ENCODE measurements at regions not wholly inside any gene's neighbourhood (a gene's known extent, or its start where the extent isn't known, plus 50 kb on each side); places are given as distances from the start of the nearest gene placed in this dataset.

DNA sequence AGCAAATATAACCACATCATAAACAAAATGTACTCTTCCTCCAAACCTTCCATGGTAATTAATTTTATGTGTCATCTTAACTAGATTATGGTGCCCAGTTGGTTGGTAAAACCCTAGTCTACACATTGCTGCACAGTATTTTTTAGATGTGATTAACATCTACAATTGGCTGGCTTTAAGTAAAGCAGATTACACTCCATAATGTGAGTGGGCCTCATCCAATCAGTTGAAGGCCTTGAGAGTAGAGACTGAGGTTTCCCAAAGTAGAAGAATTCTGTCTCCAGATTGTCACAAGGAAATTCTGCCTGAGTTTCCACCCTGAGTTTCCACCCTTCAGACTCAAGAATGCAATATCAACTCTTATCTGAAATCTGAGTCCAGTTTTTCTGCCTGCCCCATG, 128.4 kb upstream of the USP25 start:
- DNase-seq (ENCODE audit: low spot score): no peak
- no peak for TF ChIP-seq CTCF (IDR thresholded peaks at IDR 0.05; ENCODE audit: extremely low read depth, missing control alignments)

DNA sequence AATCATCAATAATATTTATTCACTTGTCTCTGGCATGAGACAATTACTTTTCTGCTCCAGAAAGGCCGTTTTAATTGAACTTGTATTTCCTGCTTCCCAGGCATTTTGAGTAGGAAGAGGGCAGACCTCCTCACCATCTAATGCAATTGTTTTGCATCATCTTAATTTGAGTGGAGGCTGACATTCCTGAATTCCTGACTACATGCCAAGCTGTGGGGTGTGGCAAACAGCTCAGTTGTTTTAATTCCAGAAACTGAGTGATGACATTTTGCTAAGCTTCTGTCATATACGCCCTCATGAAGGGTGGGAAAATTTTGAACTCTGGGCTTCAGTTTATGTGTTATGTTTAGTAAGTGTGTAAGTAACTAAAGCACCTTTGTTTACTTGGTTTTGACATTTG, 125.4 kb upstream of the USP25 start:
- TF ChIP-seq CTCF (IDR thresholded peaks at IDR 0.05; ENCODE audit: extremely low read depth, missing control alignments): no peak
- no peak for DNase-seq (ENCODE audit: low spot score)

DNA sequence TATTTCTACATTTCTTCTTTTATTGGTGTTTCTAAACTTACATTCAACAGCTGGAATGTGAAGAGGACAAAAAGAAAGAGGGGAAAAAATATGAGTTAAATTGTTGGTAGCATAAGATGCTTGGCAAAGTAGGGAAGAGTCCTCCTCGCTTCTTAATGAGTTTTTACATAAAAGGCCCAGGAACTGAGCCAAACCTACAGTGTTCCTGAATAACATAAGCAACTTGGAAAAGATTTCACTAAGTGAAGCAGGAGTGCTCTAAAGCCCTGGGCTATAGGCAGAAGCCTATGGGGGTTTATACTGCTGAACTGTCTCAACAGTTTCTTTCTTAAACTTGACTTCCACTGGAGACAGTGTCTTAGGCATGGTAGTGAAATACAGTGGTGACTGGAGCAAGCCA, 115.0 kb upstream of the USP25 start:
- TF ChIP-seq CTCF (IDR thresholded peaks at IDR 0.05; ENCODE audit: extremely low read depth, missing control alignments): no peak
- no peak for DNase-seq (ENCODE audit: low spot score)

GRCh38 chr21:15616864-15617574, 112.8 kb upstream of the USP25 start:
- no peak for TF ChIP-seq CTCF (IDR thresholded peaks at IDR 0.05; ENCODE audit: extremely low read depth, missing control alignments)
- DNase-seq (ENCODE audit: low spot score): no peak

- no peak for TF ChIP-seq CTCF (IDR thresholded peaks at IDR 0.05; ENCODE audit: extremely low read depth, missing control alignments)
- no peak for DNase-seq (ENCODE audit: low spot score)
These were observed 111.8 kb upstream of the USP25 start for GRCh38 chr21:15617964-15618363.

GRCh38 chr21:15620892-15621291, 108.9 kb upstream of the USP25 start:
- no peak for DNase-seq (ENCODE audit: low spot score)
- TF ChIP-seq CTCF (IDR thresholded peaks at IDR 0.05; ENCODE audit: extremely low read depth, missing control alignments): no peak

GRCh38 chr21:15624646-15625045, 105.1 kb upstream of the USP25 start:
- TF ChIP-seq CTCF (IDR thresholded peaks at IDR 0.05; ENCODE audit: extremely low read depth, missing control alignments): no peak
- DNase-seq (ENCODE audit: low spot score): no peak

Data from GM20000 (cell line).